ENCODE measurements at regions not wholly inside any gene's neighbourhood (a gene's known extent, or its start where the extent isn't known, plus 50 kb on each side); places are given as distances from the start of the nearest gene placed in this dataset.

DNA sequence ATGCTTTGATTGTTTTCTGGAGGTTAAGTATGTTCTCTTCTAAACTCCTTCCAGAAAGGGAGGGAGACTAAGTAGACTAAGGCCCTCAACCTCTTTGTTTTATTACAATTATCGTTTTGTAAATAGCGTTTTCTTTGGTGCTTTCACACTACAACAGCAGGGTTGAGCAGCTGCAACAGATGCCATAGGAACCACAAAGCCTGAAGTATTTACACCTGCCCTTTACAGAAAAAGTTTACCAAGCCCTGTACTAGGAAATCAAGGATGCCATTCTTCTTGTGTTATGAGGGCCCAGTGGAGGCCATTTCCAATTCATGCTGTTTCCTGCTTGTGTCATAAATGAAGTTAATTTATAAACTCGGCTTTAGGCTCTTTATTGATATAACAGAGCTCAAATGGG lies 914.8 kb downstream of the DCDC2C start:
- DNase-seq = no peak

DNA sequence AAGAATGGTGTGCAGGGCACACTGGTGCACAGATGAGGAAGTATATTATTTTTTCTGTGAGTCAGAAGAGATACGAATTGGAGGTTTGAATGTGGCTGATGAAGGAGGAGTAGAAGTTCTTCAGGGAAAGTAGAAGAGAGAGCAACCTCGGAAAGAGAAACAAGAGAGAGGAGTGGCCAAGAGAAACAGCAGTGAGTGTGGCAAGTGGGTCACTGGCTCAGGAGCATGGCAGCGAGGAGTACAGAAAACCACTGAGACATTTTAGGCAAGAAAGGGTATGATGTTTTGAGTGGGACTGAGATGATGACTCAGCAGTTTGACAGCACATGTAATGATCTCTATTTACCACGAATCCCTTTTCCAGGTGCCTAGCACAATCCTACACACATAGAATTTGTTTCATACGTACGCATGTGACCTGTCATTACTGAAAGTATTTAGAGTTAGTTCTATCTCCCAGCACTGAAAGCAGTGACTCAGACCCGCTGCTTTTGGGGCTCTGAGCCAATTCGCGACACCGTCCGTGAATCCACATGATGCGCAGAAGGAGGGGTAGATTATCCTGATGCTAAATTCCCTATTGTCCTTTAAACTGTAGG lies 915.4 kb downstream of the DCDC2C start:
- no peak for DNase-seq

DNA sequence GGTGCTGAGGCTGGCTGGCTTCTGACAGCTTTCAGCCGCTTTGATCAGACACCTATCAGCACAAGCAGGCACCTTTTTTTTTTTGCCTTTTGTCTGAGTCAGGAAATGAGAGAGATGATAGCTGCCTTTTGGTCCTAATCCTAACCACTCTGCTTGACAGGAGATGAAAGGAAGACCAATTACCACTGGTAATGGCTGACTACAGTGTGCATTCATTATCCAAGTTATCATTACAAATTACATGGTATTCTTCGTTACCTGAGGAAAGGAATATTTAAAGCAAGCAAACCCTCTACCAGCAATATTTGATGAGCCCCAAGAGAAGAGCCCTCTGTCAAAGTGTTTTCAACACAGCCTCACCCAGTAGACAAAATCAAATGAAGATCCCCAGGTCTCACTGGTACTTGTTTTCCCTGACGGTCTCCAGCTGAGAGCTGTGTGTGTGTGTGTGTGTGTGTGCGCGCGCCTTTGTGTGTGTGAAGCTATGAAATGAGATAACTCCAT lies 925.7 kb downstream of the DCDC2C start:
- DNase-seq = no peak

DNA sequence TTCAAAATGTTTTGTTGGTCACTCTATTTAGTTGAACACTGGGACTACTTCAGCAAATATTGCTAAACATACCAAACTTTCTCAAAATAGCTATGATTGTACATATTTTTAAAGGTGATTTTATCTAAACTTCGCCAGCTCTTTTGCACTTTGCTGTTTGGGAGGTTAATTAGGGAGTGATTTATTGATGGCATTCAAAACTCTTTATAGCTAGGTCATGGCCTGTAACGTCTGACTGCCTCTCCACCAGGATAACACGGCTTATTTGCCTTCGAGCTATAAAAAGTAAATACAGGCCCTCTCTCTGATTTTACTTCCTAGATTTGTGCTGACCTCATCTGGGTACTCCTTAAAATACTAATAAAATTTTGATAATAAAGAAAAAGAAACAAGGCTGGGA lies 931.9 kb downstream of the DCDC2C start:
- no peak for DNase-seq

DNA sequence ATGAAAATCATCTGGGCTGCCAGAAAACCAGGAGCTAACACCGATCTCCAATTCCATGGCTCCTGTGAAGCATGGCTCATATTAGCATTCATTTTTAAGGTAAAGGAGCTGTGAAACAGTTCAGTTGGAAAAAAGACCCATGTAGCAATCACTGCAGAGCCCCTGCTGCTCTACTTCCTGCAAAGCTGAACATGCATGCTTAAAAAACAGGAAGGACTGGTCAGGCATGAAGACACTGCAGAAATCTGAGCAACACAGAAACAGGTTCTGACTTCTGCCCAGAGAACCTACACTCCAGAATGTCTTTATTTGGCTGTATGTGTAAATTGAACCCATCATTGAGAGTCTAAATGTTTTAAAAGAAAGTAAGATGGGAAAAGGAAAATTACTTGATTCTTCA lies 950.6 kb downstream of the DCDC2C start:
- no peak for DNase-seq

DNA sequence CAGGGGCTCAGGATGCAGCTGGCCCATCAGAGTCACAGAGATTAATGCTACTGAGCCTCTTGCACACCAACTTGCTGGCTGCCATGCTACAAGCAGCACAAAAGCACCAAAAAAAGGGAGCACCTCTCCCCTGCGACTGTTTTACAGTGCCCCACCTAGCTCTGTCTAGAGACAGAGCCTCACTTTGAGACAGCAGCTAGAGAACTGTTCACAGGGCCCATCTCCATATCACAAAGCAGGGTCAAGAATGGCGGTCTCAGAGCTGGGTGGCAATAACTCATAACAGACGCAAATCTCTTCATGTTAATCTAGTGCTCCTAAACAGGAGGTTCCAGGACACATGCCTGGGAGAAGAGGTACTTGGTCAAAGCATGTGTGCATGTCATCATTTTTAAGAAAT lies 953.0 kb downstream of the DCDC2C start:
- no peak for DNase-seq

DNA sequence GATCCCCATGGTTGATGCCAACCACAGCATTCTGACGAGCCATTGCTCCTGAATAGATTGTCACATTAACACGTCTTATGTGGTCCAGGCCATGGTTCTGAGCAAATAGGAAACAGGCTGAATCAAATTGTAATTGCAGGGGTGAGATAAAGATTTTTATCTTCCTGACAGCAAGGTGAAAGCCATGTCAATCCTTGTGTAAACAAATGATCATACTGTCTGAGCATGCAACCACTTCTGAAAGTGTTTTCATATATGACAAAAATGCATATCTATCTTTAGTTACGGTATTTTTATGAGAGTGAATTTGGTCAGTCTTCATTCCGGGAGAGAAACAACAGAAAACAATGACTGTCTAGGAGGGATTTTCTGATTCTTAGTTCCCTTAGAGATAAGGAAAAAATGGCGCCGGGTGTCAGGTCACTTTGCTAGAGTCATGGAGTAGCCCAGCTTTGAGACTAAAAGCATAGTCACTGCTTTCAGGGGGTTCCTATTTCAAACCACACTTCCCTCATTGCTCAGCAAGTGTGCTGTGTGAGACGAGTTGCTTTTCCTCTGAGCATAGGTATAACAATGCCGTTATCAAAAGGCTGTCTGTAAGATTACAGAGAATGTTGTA lies 958.9 kb downstream of the DCDC2C start:
- no peak for DNase-seq

DNA sequence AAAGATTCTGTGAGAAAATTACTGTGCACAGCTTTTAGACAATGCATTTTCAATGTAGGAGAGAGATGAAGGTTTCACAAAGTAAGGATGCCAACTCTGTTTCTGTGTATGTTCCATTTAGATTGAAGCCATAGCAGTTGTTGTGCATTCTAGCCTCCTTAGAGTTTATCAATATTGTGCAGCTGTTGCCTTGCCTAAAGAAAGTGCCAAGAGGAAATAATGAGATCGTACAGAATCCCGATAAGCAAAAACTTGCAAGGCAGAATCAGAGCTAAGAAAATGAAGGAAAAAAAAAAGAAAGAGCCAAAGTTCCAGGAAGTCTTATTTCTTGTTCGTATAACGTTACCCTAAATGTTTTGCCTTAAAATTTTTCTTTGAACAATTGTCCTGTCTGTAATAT lies 965.0 kb downstream of the DCDC2C start:
- DNase-seq = no peak

DNA sequence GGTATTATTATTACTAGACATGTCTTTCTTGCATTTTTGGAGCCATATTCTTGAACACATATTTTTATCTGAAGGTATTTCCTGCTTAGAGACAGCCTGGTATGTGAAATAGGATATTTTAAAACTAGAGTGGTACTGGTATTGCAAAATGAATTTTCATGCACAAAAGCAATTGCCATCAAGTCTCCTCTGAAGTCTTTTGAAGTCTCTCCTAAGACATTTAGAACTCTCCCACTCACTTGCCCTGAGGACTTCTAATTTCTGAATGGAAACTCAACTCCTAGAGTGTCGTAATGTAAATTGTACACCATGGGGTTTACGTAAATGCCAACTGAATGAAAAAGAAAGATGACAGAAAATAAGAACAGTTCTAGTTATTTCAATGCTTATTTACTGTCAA lies 967.0 kb downstream of the DCDC2C start:
- no peak for DNase-seq

DNA sequence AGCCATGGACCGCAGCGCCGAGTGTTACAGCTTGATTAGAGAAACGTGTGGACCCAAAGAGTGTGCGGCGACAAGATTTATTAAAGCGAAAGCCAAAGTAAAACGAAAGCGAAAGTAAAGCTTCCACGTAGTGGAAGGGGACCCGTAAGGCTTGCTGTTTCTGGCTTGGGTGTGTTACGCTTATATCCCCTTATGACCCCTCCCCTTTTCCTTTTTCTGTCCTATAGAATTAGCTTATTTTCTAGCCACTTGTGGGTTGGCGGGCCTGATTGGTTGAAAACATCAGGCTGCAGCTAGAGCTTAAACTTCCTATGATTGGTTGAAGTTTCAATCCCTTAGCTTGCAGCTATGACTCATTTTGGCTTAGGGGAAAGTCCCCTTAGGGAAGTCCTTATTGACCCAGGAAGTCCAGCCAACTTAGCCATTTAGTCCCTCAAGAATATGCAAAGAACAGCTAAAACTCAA lies 969.7 kb downstream of the DCDC2C start:
- DNase-seq = peak; percentile 24

DNA sequence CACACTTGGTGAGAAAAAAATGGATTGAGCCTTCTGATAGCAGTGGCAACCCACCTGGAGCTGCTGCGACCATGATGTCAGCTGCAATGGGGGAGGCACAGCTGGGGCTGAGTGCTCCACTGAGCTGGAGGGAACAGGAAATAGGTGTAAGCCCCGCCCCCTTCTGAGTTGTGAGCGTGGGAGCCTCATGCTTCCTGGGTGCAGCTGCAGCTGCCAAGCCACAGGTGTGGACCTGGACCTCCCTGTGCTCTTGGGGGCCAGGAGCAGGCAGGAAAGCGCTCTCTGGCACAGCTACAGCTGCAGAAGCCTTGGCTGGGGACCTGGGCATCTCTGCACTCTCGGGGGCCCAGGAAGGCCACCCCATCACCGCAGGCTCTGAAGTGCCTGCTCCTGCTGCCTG lies 970.6 kb downstream of the DCDC2C start:
- no peak for DNase-seq

DNA sequence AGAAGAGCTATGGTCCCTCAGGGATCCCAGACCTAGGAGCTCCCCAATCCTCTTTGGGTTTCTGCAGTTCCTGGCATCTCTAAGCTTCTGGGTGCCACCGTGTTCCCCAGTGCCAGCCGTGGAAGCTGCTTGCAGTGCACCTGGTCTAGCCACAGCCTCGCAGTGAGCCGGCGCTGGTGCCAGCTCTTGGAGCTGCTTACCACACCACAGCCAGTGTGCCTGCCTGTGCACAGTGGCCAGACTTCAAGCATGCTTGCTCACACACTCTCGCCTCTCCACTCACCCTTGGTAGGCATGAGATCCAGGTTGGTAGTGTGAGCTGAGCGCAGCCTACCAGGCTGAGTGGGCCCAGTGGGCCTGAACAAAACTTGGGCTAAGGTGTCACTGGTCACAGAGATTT lies 971.9 kb downstream of the DCDC2C start:
- DNase-seq = no peak

DNA sequence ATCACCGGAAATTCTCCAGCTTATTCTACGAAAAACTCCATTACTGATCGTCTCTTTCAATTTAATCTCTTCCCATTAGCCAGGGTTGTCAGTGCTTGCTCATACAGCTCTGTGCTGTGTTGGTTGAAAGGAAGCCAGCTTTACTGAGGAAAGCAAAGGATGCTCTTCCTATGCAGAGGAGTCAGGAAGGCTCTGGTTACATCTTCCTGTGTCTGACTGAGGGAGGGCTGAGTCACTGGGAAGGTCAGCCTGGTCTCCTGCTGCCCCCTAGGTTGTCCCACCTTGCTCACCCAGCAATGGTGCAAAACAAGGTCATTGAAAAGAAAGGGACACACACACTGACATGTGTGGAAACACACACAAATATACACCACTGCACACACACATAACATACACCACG lies 975.6 kb downstream of the DCDC2C start:
- DNase-seq = no peak

DNA sequence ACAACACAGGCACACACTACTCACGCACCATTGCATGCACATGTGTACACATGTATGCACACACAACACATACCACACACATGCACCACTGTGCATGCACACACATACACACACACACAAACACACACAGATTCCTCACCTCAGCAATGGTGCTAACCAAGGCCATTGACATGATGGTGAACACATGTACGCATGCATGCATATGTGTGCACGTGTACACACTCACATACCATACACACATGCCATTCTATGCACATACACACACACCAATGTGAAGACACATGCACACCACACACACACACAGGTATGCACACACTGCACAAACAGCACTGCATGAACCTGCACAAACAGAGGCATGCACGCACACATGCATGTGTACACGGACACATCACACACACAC lies 976.0 kb downstream of the DCDC2C start:
- DNase-seq = no peak

DNA sequence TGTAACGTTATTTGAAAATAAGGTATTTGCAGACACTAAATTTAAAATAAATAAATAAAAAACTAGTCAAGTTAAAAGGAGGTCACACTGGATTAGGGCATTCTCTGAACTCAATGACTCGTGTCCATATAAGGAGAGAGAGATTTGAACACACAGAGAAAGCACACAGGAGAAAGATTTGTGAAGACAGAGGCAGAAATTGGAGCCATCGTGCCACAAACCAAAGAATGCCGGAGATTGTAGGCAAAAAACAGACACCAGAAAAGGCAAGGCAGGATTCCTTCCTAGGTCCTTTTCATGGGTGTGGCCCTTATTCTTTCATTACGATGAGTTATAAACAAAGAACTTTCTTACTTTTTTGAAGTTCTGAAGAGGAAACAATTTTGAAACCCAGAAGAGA lies 981.5 kb downstream of the DCDC2C start:
- DNase-seq = no peak

DNA sequence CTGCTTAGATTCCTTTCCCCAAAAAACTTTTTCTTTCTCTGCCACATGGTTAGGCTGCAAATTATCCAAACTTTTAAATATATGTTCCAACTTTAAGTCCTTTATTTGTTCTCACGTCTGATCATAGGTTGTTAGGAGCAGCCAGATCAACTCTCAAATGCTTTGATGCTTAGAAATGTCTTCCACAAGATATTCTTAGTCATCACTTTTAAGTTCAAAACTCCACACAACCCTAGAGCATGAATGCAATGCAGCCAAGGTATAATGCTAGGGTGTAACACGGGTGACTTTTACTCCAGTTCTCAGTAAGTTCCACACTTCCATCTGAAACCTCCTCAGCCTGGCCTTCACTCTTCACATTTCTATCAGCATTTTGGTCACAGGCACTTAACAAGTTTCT lies 987.5 kb downstream of the DCDC2C start:
- DNase-seq = no peak

DNA sequence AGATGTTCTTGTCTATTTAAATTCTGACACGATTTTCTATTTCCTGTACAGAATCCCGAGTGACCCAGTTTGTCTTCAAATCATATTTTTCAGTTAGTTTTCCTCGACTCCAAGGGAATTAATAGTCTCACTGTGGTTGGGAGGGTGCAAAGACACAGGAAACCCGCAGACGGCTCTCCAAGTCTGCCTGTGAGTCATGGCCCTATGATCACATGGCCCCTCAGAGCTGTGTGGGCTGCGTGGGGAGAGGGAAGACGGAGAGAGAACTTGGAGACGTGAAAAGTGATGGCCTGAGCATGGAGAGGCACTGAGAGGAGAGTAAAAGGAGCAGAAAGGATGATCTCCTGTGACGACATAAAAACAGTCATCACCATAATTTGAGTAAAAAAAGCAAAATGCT lies 989.9 kb downstream of the DCDC2C start:
- DNase-seq = peak; percentile 69

DNA sequence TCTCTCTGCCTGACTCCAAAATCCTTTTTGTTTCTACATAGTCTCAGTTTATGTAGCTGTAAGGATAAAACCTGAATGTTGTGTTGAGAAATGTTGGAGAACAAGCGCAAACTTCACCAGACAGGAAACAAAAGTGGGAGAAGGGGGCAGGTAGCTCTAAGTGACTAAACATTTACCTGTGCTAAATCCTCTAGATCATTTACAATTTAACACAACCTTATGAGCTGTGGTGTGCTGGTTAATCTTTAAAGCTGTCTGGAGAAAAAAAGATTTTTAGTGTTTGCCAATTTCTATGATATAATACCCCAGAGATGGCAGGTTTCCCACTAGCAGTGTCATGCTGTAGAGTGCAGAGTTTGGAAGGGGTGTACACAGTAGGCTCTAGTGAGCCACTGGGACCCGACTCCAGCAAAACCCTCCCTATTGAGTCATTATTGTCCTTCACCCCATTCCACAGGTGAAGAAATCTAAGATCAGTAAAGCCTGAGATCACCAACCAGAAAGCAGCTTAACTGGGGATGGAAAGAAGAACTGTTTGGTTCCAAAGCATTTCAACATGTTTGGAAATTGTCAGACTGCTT lies 992.0 kb downstream of the DCDC2C start:
- no peak for DNase-seq

DNA sequence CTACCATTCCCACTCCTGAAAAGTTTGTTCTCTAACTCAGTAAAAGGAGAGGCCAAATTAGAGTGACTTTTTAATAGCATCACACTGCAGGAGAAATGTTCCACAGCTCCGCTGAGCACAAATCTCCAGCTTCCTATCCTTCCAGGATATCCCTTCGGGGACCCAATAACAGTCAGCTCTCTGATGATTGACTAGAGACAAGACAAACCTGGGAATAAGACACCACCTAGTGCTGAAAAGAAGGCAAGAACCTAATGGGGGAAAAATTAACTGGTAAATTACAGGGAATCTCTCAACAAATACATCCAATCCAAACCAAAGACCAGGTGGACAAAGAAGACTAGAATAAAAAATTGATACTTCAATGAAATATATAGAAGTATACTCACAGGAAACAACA lies 977.1 kb upstream of the SOX11 start:
- DNase-seq = no peak

DNA sequence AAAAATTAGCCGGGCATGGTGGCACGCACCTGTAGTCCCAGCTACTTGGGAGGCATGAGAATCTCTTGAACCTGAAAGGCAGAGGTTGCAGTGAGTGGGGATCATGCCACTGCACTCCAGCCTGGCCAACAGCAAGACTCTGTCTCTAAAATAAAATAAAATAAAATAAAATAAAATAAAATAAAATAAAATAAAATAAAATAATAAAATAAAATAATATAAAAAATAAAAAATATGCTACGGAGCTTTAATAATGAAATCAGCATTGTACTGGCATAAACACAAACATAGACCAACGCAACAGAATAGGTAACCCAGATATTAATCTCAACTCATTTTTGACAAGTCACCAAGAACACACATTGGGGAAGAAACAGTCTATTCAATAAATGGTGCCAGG lies 973.4 kb upstream of the SOX11 start:
- DNase-seq = no peak

DNA sequence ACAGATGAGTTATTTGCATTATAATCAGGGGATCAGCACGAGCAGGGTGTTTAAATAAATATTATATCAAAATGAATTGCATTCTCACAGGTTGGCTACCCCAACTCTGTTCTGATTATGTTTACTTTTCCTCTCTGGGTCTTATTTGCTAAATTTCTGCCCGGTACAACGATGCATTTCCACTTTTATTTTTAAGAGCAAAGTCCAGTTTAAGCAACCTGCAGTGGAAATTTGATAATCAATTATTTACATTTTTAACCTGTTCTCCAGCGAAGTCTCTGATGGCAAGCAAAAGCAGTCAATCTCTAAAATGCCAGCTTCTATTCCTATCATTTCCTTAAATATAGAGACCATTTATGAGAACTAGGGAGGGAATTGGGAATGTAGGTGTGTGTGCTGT lies 966.6 kb upstream of the SOX11 start:
- DNase-seq = no peak

DNA sequence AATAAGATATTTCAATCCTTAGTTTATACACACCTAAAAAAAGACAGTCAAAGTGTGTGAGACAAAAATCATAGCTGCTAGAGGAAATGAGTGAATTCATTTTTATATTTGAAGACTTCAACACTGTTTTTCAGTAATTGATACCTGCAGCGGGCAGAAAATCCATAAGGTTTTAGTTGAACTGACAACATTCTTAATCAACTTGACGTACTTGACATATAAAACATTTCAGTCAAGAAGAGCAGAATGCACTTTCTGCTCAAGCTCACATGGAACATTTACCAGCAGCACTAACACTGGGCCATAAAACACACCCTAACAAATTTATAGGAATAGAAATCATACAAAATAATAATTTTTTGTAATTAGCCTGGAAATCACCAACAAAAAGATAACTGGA lies 959.6 kb upstream of the SOX11 start:
- DNase-seq = no peak

DNA sequence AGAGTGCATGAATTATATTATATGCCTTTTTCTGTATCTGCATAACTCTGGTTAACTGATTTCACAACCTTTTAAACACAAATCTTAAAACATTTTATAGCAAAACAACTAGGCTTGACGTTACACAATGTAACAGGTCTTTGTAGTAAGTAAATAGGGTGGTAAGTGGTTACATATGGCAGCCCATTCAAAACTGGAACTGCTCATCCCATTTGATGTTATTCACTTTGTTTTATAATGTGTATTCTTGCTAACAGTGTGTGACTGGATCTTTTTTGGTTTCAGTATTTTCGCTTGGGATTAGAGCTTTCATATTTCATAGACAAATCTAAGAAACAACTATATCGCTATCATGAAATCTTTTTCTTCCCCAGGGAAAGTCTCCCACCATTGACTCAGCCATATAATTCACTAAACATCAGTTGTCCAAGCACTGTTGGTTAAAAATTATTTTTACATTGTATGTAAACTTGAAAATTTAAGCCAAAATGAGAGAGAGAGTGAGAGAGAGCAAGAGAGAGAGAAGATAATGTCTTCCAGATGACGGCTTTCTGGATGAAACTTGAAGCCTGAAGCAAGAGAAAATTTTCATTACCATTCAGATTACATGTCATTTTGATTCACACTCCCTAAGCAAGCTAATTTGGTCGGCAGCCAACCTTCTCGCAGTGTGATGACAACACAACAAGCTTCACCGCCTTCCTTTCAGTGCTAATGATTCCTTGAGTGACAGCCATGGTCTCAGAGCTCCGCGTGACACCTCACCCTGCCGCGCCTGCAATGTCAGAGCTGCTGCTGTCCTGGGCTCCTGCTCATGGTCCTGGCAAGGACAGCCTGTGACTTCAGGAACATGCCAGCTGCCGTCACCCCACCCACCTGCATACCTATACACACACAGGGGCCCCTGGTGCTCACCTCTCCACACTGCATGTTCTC lies 946.9 kb upstream of the SOX11 start:
- no peak for DNase-seq

DNA sequence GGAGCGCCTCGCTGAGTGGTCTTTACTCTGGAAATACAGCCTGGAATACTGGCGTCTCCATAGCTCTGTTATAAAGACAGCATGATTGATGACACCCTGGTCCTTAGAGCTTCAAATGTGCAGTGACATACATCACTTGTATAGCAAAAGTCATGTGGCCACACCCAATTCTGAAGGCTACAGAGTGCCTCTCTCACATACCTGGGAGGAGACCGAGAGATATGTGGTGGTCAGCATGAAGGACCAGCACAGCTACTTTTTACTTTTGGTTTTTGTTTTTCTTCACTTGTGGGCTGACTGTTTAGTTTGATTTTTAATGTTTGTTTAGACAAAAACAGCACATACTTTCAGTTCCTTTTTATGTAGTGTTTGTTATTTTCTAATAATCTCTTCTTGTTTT lies 938.5 kb upstream of the SOX11 start:
- no peak for DNase-seq
